A673 (cell line): ENCODE measurements at regions not wholly inside any gene's neighbourhood (a gene's known extent, or its start where the extent isn't known, plus 50 kb on each side); places are given as distances from the start of the nearest gene placed in this dataset.

Source experiments
- BruUV-seq: library from RNA; stranded (reverse); fragments of 400-500 nt; replicated peaks from 2 replicates; lab custom pipeline; 2021; lab: Mats Ljungman, UMichigan
- CTCF ChIA-PET: fragments of 300-600 bp; sonication (Branson Sonifier 250); formaldehyde crosslinking; loops from one replicate; lab custom pipeline; 2022; ENCODE audit warnings: antibody characterized with exemption; lab: Charles Lee
- POLR2A ChIA-PET: fragments of 300-600 bp; sonication (Branson Sonifier 250); formaldehyde crosslinking; loops from one replicate; lab custom pipeline; 2022; ENCODE audit warnings: antibody characterized with exemption; ENCODE audit not compliant: low non-redundant PET; lab: Charles Lee
- DNase-seq: peaks from one replicate; pipeline ENCODE4 v3.0.0-alpha.2; 2015; ENCODE audit warnings: low spot score
- H3K27ac ChIP-seq: fragments of 200-600 bp; sonication (generic); 2 replicates; pipeline ENCODE4 v1.5.1; 2016; ENCODE audit warnings: mixed run types, low read depth, mild to moderate bottlenecking, mixed read lengths, antibody characterized with exemption, low read length; ENCODE audit not compliant: poor library complexity, severe bottlenecking
- H3K27me3 ChIP-seq: fragments of 200-600 bp; sonication (generic); replicated peaks from 2 replicates; pipeline ENCODE4 v1.6.1; 2017; ENCODE audit warnings: mixed run types, low read depth, mild to moderate bottlenecking, mixed read lengths, antibody characterized with exemption, low read length; ENCODE audit not compliant: insufficient read depth, poor library complexity
- H3K36me3 ChIP-seq: fragments of 200-600 bp; sonication (generic); 2 replicates; pipeline ENCODE4 v1.6.1; 2016; ENCODE audit warnings: mixed run types, mild to moderate bottlenecking, mixed read lengths, antibody characterized with exemption, low read length; ENCODE audit not compliant: insufficient read depth, poor library complexity, severe bottlenecking
- H3K4me1 ChIP-seq: fragments of 200-600 bp; sonication (generic); 2 replicates; pipeline ENCODE4 v1.6.1; 2017; ENCODE audit warnings: mixed run types, mild to moderate bottlenecking, mixed read lengths, antibody characterized with exemption, low read length; ENCODE audit not compliant: insufficient read depth, poor library complexity, severe bottlenecking
- H3K4me3 ChIP-seq: fragments of 200-600 bp; sonication (generic); 2 replicates; pipeline ENCODE4 v1.5.1; 2016; ENCODE audit warnings: low read depth, mixed run types, mild to moderate bottlenecking, mixed read lengths, low read length; ENCODE audit not compliant: poor library complexity, severe bottlenecking
- H3K9me3 ChIP-seq: fragments of 200-600 bp; sonication (generic); 2 replicates; pipeline ENCODE4 v1.6.1; 2016; ENCODE audit warnings: mixed run types, low read depth, mild to moderate bottlenecking, mixed read lengths, antibody characterized with exemption, low read length; ENCODE audit not compliant: poor library complexity, severe bottlenecking
- CTCF ChIP-seq: fragments of 300-800, 200-600 bp; sonication (generic); conservative IDR thresholded peaks from 2 replicates; pipeline ENCODE4 v1.5.1; 2017; ENCODE audit warnings: low read depth, mild to moderate bottlenecking, antibody characterized with exemption, low read length, moderate library complexity, mixed read lengths
- EZH2 ChIP-seq: fragments of 200-600 bp; sonication (generic); IDR thresholded peaks from 2 replicates; pipeline ENCODE4 v1.6.1; 2017; ENCODE audit warnings: borderline replicate concordance, low read depth, mild to moderate bottlenecking, mixed read lengths, antibody characterized with exemption, low read length; ENCODE audit not compliant: poor library complexity, severe bottlenecking
- intact Hi-C: fragments of 100-400 bp; cut with micrococcal nuclease; formaldehyde crosslinking; loops from one replicate; pipeline ENCODE4 v1.10.0; 2022; ENCODE audit not compliant: unreplicated experiment

DNA sequence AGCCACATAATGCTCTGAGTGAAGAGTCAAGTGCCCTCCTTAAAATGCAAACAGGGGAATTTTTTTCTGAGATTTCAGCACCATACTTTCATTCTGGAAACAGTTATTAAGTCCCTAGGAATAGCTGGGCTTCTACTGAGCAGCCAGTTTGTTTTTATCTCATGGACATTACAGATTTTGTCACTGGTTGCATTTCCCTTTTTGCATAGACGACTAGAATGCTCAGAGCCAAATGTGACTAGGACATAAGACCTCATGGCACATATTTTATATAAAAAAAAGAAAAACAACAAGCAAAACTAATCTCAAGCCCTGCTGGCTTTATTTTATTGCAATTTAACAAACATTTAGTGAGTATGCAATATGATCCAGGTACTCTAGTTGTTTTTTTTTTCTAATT lies 112.7 kb upstream of the NANOGP8 start:
- DNase-seq = no peak
- Histone ChIP-seq H3K4me3 (no peak overlapping the region), H3K9me3 (no peaks in the 10 kb centered on the region), H3K27me3 (peaks cover 2% of the 10 kb centered on the region), H3K4me1 (no peaks in the 10 kb centered on the region), H3K36me3 (no peaks in the 10 kb centered on the region), H3K27ac (no peak overlapping the region)
- ChIA-PET CTCF (no interaction called here), POLR2A (interaction anchor here (0.6 kb wide), 1 partner anchor 1135 kb away, joined by 3 read pairs; no protein-coding TSS in a partner anchor)
- intact Hi-C loops = no loop called here
- TF ChIP-seq EZH2 = no peak
- TF ChIP-seq CTCF = no peak
- no TSS peak for BruUV-seq

DNA sequence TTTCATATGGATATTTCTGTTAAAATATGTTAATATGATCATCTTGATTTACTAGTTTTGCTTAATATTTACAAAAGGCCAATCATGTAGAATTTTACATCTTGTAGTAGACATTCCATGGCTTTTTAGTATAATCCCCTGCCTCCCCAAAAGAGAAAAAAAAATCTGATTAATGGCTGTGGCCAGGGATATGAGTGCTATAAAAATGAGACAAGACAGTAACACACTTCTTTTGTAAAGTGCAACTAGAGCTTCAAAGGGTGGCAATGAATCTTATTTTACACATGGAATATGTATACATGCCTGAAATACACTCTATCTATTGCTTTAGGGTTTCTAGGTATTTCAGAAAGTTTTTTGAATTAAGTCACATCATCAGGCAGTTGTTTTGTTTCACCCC lies 112.2 kb upstream of the NANOGP8 start:
- H3K27ac ChIP-seq = no peak overlapping the region
- no peak overlapping the region for H3K4me3 ChIP-seq
- H3K36me3 ChIP-seq = no peaks in the 10 kb centered on the region
- H3K4me1 ChIP-seq = no peaks in the 10 kb centered on the region
- BruUV-seq = no TSS peak
- intact Hi-C loops = no loop called here
- POLR2A ChIA-PET = no interaction called here
- DNase-seq = no peak
- H3K27me3 ChIP-seq = peaks cover 2% of the 10 kb centered on the region
- CTCF ChIA-PET = no interaction called here
- no peak for TF ChIP-seq EZH2
- no peak for TF ChIP-seq CTCF
- no peaks in the 10 kb centered on the region for H3K9me3 ChIP-seq

DNA sequence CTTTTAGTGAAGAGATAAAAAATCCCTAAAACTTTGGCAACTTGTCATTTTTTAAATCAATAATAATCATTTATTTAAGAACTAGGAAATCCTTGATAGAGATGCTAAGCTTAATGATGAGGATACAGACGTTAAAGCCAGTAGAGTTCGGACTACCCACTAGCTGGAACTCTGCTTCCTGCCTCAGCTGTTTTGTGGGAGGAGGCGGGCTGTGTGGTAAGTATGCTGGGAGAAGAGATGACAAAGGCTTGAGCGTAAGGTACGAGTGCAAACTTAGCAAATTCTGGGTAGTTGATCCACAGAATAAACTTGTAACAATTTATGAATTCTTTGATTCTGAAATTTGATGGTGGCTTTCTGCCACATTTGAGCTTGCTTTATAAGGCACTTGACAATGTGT lies 111.2 kb upstream of the NANOGP8 start:
- ChIA-PET POLR2A (no interaction called here), CTCF (interaction anchor here (0.6 kb wide), 1 partner anchor 115 kb away, joined by 3 read pairs; no protein-coding TSS in a partner anchor)
- BruUV-seq = no TSS peak
- no peak overlapping the region for H3K4me3 ChIP-seq
- no peak for DNase-seq
- H3K4me1 ChIP-seq = no peaks in the 10 kb centered on the region
- no peaks in the 10 kb centered on the region for H3K36me3 ChIP-seq
- intact Hi-C loops = no loop called here
- no peak for TF ChIP-seq CTCF
- TF ChIP-seq EZH2 = no peak
- peaks cover 6% of the 10 kb centered on the region for H3K9me3 ChIP-seq
- H3K27ac ChIP-seq = no peak overlapping the region
- peaks cover 2% of the 10 kb centered on the region for H3K27me3 ChIP-seq
